GM12892 (cell line): ENCODE measurements at regions not wholly inside any gene's neighbourhood (a gene's known extent, or its start where the extent isn't known, plus 50 kb on each side); places are given as distances from the start of the nearest gene placed in this dataset.
A peak's percentile ranks its signal among the peaks of the same experiment; 100 is the strongest.

Experiments used
- POLR2A ChIP-seq: IDR thresholded peaks from 2 replicates; pipeline ENCODE4 v1.6.1; 2011; ENCODE audit warnings: low read depth, low read length, control low read depth
- POLR2AphosphoS5 ChIP-seq: IDR thresholded peaks from 2 replicates; pipeline ENCODE4 v1.6.1; 2011; ENCODE audit warnings: low read depth, low read length, control low read depth

DNA sequence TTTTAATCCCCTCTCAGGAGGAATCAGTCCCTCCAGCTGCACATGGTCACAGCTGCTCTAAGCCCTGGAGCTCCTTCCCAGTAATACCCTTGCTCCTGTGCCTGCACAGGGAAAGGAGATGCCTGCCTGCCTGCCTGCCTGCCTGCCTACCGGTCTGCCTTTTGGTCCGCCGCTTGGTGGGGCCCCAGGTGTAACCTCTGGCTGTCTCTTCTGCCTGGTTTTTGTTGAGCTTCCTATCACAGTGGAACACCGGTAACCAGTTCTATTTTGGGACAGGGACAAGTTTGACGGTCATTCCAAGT lies 99.8 kb downstream of the DAD1 start:
- TF ChIP-seq POLR2A (peak; percentile 59; the same call in 1 of the 2 replicates), POLR2AphosphoS5 (peak; percentile 81; the same call in 1 of the 2 replicates)
